OCI-LY3 (cell line): ENCODE measurements at regions not wholly inside any gene's neighbourhood (a gene's known extent, or its start where the extent isn't known, plus 50 kb on each side); places are given as distances from the start of the nearest gene placed in this dataset.

Experiments used
- H2AFZ ChIP-seq: fragments of 200-600, 300-600 bp; shearing (Covaris generic); 2 replicates; pipeline ENCODE4 v1.6.0; 2014; ENCODE audit warnings: antibody characterized with exemption, low read depth, low read length
- H3K27ac ChIP-seq: fragments of 200-600, 300-600 bp; sonication (generic); 2 replicates; pipeline ENCODE4 v1.5.1; 2014; ENCODE audit warnings: mild to moderate bottlenecking, low read length, moderate library complexity, mixed read lengths
- H3K27me3 ChIP-seq: fragments of 200-600, 300-600 bp; sonication (generic); 2 replicates; pipeline ENCODE4 v1.6.1; 2014; ENCODE audit warnings: low read depth, low read length, mixed read lengths
- H3K36me3 ChIP-seq: fragments of 200-600, 300-600 bp; sonication (generic); replicated peaks from 2 replicates; pipeline ENCODE3; 2014; ENCODE audit warnings: low read depth, low read length, mixed read lengths
- H3K4me1 ChIP-seq: fragments of 300-600, 200-600 bp; sonication (generic); 2 replicates; pipeline ENCODE4 v1.6.1; 2014; ENCODE audit warnings: low read length, mixed read lengths
- H3K4me2 ChIP-seq: fragments of 200-600, 300-600 bp; sonication (generic); 2 replicates; pipeline ENCODE4 v1.6.1; 2014; ENCODE audit warnings: low read length, mixed read lengths
- H3K4me3 ChIP-seq: fragments of 300-600, 200-600 bp; sonication (generic); 2 replicates; pipeline ENCODE4 v1.5.1; 2014; ENCODE audit warnings: antibody characterized with exemption, mild to moderate bottlenecking, low read length, moderate library complexity
- H3K79me2 ChIP-seq: fragments of 300-600, 200-600 bp; shearing (Covaris generic); 2 replicates; pipeline ENCODE4 v1.6.1; 2014; ENCODE audit warnings: mild to moderate bottlenecking, low read length, mixed read lengths
- H3K9ac ChIP-seq: fragments of 300-600, 200-600 bp; shearing (Covaris generic); 2 replicates; pipeline ENCODE4 v1.6.0; 2014; ENCODE audit warnings: mild to moderate bottlenecking, low read length, moderate library complexity
- H3K9me3 ChIP-seq: fragments of 200-600, 300-600 bp; shearing (Covaris generic); 2 replicates; pipeline ENCODE4 v1.6.1; 2014; ENCODE audit warnings: low read length, mixed read lengths; ENCODE audit not compliant: insufficient read depth
- H4K20me1 ChIP-seq: fragments of 200-600, 300-600 bp; sonication (generic); 2 replicates; pipeline ENCODE4 v1.6.1; 2016; ENCODE audit warnings: low read length, mixed read lengths; ENCODE audit not compliant: insufficient read depth
- EZH2phosphoT487 ChIP-seq: fragments of 200-600 bp; shearing (Covaris generic); IDR thresholded peaks from 2 replicates; pipeline ENCODE4 v1.6.1; 2018; ENCODE audit warnings: antibody characterized with exemption, mixed run types, low read depth
- TF ChIP-seq, protein P1 (sequence below): fragments of 200-600, 300-600 bp; sonication (generic); IDR thresholded peaks from 2 replicates; pipeline ENCODE4 v1.5.1; 2014; ENCODE audit warnings: antibody characterized with exemption, low read length, low read depth

DNA sequence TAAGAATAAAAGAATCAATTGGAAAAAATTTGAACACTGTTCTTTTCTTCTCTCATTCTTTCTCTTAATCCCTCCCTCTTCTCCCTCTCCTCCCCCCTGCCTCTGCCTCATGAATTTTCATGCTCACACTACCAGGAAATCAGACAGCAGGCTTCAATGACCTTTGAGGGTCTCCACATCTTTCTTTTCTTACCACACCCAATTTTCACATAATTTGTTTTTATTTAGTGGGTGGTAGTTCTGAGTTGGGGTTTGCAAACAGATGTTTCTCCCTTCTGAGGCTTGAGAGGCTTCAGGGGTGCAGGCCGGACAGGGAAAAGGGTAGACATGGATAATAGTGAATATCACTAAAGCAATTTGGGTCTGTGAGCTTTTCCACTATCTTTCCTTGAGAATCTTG lies 95.5 kb downstream of the SPATA19 start:
- H3K4me3 ChIP-seq: no peak overlapping the region
- no peaks in the 10 kb centered on the region for H3K9me3 ChIP-seq
- no peaks in the 10 kb centered on the region for H4K20me1 ChIP-seq
- no peaks in the 10 kb centered on the region for H3K27me3 ChIP-seq
- H2AFZ ChIP-seq: no peak overlapping the region
- H3K4me2 ChIP-seq: no peak overlapping the region
- no peak overlapping the region for H3K27ac ChIP-seq
- H3K4me1 ChIP-seq: no peaks in the 10 kb centered on the region
- H3K9ac ChIP-seq: no peak overlapping the region
- no peaks in the 10 kb centered on the region for H3K79me2 ChIP-seq
- TF ChIP-seq, protein P1, sequence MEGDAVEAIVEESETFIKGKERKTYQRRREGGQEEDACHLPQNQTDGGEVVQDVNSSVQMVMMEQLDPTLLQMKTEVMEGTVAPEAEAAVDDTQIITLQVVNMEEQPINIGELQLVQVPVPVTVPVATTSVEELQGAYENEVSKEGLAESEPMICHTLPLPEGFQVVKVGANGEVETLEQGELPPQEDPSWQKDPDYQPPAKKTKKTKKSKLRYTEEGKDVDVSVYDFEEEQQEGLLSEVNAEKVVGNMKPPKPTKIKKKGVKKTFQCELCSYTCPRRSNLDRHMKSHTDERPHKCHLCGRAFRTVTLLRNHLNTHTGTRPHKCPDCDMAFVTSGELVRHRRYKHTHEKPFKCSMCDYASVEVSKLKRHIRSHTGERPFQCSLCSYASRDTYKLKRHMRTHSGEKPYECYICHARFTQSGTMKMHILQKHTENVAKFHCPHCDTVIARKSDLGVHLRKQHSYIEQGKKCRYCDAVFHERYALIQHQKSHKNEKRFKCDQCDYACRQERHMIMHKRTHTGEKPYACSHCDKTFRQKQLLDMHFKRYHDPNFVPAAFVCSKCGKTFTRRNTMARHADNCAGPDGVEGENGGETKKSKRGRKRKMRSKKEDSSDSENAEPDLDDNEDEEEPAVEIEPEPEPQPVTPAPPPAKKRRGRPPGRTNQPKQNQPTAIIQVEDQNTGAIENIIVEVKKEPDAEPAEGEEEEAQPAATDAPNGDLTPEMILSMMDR: no peak
- TF ChIP-seq EZH2phosphoT487: no peak
- H3K36me3 ChIP-seq: no peaks in the 10 kb centered on the region

DNA sequence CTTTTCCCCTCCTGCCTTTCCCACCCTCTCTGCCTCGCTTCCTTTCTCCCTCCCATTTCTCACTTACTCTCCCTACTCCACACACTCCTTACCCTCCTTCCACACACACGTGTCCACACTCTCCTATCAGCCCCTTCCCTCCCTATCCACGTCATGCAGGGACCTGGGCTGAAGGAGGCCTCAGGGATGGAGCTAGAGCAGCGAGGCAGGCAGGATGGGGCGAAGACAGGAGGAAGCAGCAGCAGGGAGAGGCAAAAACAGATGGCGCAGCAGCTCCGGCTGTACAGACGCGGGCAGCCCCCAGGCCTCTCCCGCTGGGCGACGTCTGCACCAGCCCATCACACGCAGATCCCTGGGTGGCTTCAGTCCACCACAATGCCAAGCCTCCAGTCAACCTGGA lies 97.9 kb downstream of the SPATA19 start:
- H3K9ac ChIP-seq: no peak overlapping the region
- H3K4me1 ChIP-seq: no peaks in the 10 kb centered on the region
- H2AFZ ChIP-seq: no peak overlapping the region
- H3K27me3 ChIP-seq: no peaks in the 10 kb centered on the region
- H3K79me2 ChIP-seq: no peaks in the 10 kb centered on the region
- no peaks in the 10 kb centered on the region for H3K9me3 ChIP-seq
- H3K4me2 ChIP-seq: no peak overlapping the region
- TF ChIP-seq, protein P1: no peak
- no peak for TF ChIP-seq EZH2phosphoT487
- no peaks in the 10 kb centered on the region for H4K20me1 ChIP-seq
- no peaks in the 10 kb centered on the region for H3K36me3 ChIP-seq
- H3K27ac ChIP-seq: no peak overlapping the region
- no peak overlapping the region for H3K4me3 ChIP-seq

DNA sequence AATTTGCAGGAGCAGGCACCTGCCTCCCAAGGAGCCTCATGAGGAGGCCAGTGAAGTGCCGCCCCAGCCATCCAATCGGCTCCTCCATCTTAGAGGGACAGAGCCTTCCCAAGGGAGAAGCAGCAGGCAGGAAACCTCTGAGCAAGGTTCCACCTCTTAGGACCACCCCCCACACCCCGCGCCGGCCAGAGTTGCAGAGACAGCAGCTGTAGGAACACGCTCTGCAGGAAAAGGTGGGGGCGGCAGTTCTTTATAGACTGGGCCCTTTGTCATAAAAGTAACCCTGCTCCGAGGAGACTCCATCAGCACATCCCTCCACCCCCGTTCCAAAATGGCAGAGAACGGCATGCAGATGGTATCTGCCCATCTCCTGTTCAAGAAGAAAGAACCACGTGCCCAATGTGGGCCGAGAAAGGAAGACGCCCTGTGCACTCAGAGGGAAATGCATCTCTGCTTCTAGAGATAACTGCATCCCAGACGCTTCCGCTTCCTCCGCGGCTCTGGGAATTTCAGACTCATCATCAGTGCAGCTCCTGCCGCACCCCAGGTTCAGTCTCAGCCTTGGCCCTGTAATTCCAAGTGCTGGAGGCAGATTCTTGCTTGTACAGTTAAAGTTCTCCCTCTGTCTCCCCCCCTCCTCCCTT lies 98.5 kb downstream of the SPATA19 start:
- H3K9me3 ChIP-seq: no peaks in the 10 kb centered on the region
- no peak overlapping the region for H3K27ac ChIP-seq
- no peaks in the 10 kb centered on the region for H3K27me3 ChIP-seq
- no peak overlapping the region for H3K4me2 ChIP-seq
- no peaks in the 10 kb centered on the region for H4K20me1 ChIP-seq
- no peak overlapping the region for H2AFZ ChIP-seq
- no peaks in the 10 kb centered on the region for H3K4me1 ChIP-seq
- no peak overlapping the region for H3K4me3 ChIP-seq
- no peaks in the 10 kb centered on the region for H3K36me3 ChIP-seq
- TF ChIP-seq EZH2phosphoT487: no peak
- TF ChIP-seq, protein P1: no peak
- no peaks in the 10 kb centered on the region for H3K79me2 ChIP-seq
- no peak overlapping the region for H3K9ac ChIP-seq

- Histone ChIP-seq H3K27me3 (no peaks in the 10 kb centered on the region), H3K4me1 (no peaks in the 10 kb centered on the region), H3K4me2 (no peak overlapping the region), H2AFZ (no peak overlapping the region), H3K79me2 (no peaks in the 10 kb centered on the region), H3K27ac (no peak overlapping the region), H3K36me3 (no peaks in the 10 kb centered on the region), H3K9ac (no peak overlapping the region), H4K20me1 (no peaks in the 10 kb centered on the region), H3K9me3 (no peaks in the 10 kb centered on the region), H3K4me3 (no peak overlapping the region)
- TF ChIP-seq EZH2phosphoT487: no peak
- TF ChIP-seq, protein P1: no peak
Measured at GRCh38 chr11:133745791-133746190, 99.5 kb downstream of the SPATA19 start.
